Naive B cell (primary cell): ENCODE measurements at regions not wholly inside any gene's neighbourhood (a gene's known extent, or its start where the extent isn't known, plus 50 kb on each side); places are given as distances from the start of the nearest gene placed in this dataset.

Source experiments
- ATAC-seq, 2 donors: fragments of 150-1000 bp; cut with Tn5 transposase; 2 replicates each; pipeline ENCODE4 v1.10.0; 2021; ENCODE audit warnings: low read depth in 2 of 2, mild to moderate bottlenecking in 2 of 2, moderate library complexity in 2 of 2
- DNase-seq: peaks from one replicate; pipeline ENCODE4 v3.0.0; 2022
- H3K27ac Mint-ChIP-seq, 6 donors: one replicate each; pipeline ENCODE4 v1.8.0; 2020 to 2022; ENCODE audit warnings: mild to moderate bottlenecking in 6 of 6, mixed read lengths in 6 of 6, moderate library complexity in 5 of 6, inconsistent platforms in 2 of 6
- H3K27me3 Mint-ChIP-seq, 3 donors: one replicate each; pipeline ENCODE4 v1.8.0; 2021 to 2022; ENCODE audit warnings: mixed read lengths in 3 of 3, mild to moderate bottlenecking in 1 of 3
- H3K36me3 Mint-ChIP-seq, 2 donors: one replicate each; pipeline ENCODE4 v1.8.0; 2020 to 2022; ENCODE audit warnings: mixed read lengths in 2 of 2, inconsistent platforms in 1 of 2, mild to moderate bottlenecking in 1 of 2
- H3K4me1 Mint-ChIP-seq, 3 donors: one replicate each; pipeline ENCODE4 v1.8.0; 2020 to 2022; ENCODE audit warnings: mixed read lengths in 3 of 3, inconsistent platforms in 1 of 3, mild to moderate bottlenecking in 1 of 3, moderate library complexity in 1 of 3
- H3K4me3 Mint-ChIP-seq, 8 donors: one replicate each; pipeline ENCODE4 v1.8.0; 2020 to 2022; ENCODE audit warnings: mild to moderate bottlenecking in 8 of 8, mixed read lengths in 8 of 8, moderate library complexity in 8 of 8, inconsistent platforms in 2 of 8
- H3K9me3 Mint-ChIP-seq, 7 donors: one replicate each; pipeline ENCODE4 v1.8.0; 2020 to 2022; ENCODE audit warnings: mixed read lengths in 7 of 7, mild to moderate bottlenecking in 5 of 7, inconsistent platforms in 2 of 7, moderate library complexity in 1 of 7

- Mint-ChIP-seq H3K27ac (no peak overlapping the region), H3K27me3 (peaks cover 0 to 6% (median 2%) of the 10 kb centered on the region in 3 donors), H3K4me1 (no peaks in the 10 kb centered on the region), H3K9me3 (no peaks in the 10 kb centered on the region), H3K4me3 (no peak overlapping the region), H3K36me3 (no peaks in the 10 kb centered on the region)
- DNase-seq (no peak), ATAC-seq (no peak)
Measured at GRCh38 chr9:86547571-86547970, 193.4 kb upstream of the TUT7 start.

GRCh38 chr9:86546712-86547111 lies 192.5 kb upstream of the TUT7 start:
- no peak for ATAC-seq
- H3K9me3 Mint-ChIP-seq = peaks cover 0 to 4% (median 0%) of the 10 kb centered on the region in 7 donors
- DNase-seq = no peak
- H3K4me1 Mint-ChIP-seq = no peaks in the 10 kb centered on the region
- H3K36me3 Mint-ChIP-seq = no peaks in the 10 kb centered on the region
- H3K27ac Mint-ChIP-seq = no peak overlapping the region
- H3K27me3 Mint-ChIP-seq = peaks cover 0 to 6% (median 0%) of the 10 kb centered on the region in 3 donors
- H3K4me3 Mint-ChIP-seq = no peak overlapping the region

- Mint-ChIP-seq H3K27ac (no peak overlapping the region), H3K27me3 (peaks cover 0 to 6% (median 0%) of the 10 kb centered on the region in 3 donors), H3K4me3 (no peak overlapping the region), H3K4me1 (no peaks in the 10 kb centered on the region), H3K9me3 (peaks cover 0 to 4% (median 0%) of the 10 kb centered on the region in 7 donors), H3K36me3 (no peaks in the 10 kb centered on the region)
- no peak for ATAC-seq
- no peak for DNase-seq
Measured at GRCh38 chr9:86545090-86545489, 190.9 kb upstream of the TUT7 start.

- ATAC-seq (no peak), DNase-seq (no peak)
- H3K4me3 Mint-ChIP-seq = no peak overlapping the region
- no peaks in the 10 kb centered on the region for H3K4me1 Mint-ChIP-seq
- H3K27ac Mint-ChIP-seq = no peak overlapping the region
- peaks cover 0 to 11% (median 7%) of the 10 kb centered on the region in 7 donors for H3K9me3 Mint-ChIP-seq
- no peaks in the 10 kb centered on the region for H3K36me3 Mint-ChIP-seq
- no peaks in the 10 kb centered on the region for H3K27me3 Mint-ChIP-seq
Measured at GRCh38 chr9:86541014-86541570, 186.9 kb upstream of the TUT7 start.

GRCh38 chr9:86535406-86535915 lies 181.3 kb upstream of the TUT7 start:
- DNase-seq = no peak
- no peak overlapping the region for H3K4me3 Mint-ChIP-seq
- H3K4me1 Mint-ChIP-seq = no peaks in the 10 kb centered on the region
- no peak overlapping the region for H3K27ac Mint-ChIP-seq
- H3K27me3 Mint-ChIP-seq = peaks cover 0 to 9% (median 5%) of the 10 kb centered on the region in 3 donors
- H3K36me3 Mint-ChIP-seq = no peaks in the 10 kb centered on the region
- peaks cover 0 to 18% (median 3%) of the 10 kb centered on the region in 7 donors for H3K9me3 Mint-ChIP-seq
- no peak for ATAC-seq

- Mint-ChIP-seq H3K4me1 (no peaks in the 10 kb centered on the region), H3K36me3 (no peaks in the 10 kb centered on the region), H3K9me3 (peaks cover 0 to 18% (median 3%) of the 10 kb centered on the region in 7 donors), H3K27me3 (peaks cover 0 to 9% (median 5%) of the 10 kb centered on the region in 3 donors), H3K27ac (no peak overlapping the region), H3K4me3 (no peak overlapping the region)
- no peak for ATAC-seq
- DNase-seq = no peak
Measured at GRCh38 chr9:86534572-86535258, 180.5 kb upstream of the TUT7 start.

GRCh38 chr9:86531971-86532640 lies 177.9 kb upstream of the TUT7 start:
- peaks cover 0 to 13% (median 4%) of the 10 kb centered on the region in 7 donors for H3K9me3 Mint-ChIP-seq
- ATAC-seq (no peak), DNase-seq (no peak)
- H3K36me3 Mint-ChIP-seq = no peaks in the 10 kb centered on the region
- no peak overlapping the region for H3K4me3 Mint-ChIP-seq
- no peaks in the 10 kb centered on the region for H3K4me1 Mint-ChIP-seq
- H3K27ac Mint-ChIP-seq = no peak overlapping the region
- peaks cover 6 to 26% (median 23%) of the 10 kb centered on the region in 3 donors for H3K27me3 Mint-ChIP-seq

GRCh38 chr9:86531273-86531970 lies 177.2 kb upstream of the TUT7 start:
- DNase-seq (no peak), ATAC-seq (no peak)
- Mint-ChIP-seq H3K9me3 (peaks cover 0 to 11% (median 4%) of the 10 kb centered on the region in 7 donors), H3K36me3 (no peaks in the 10 kb centered on the region), H3K27ac (no peak overlapping the region), H3K4me3 (no peak overlapping the region), H3K4me1 (no peaks in the 10 kb centered on the region), H3K27me3 (peaks cover 6 to 28% (median 23%) of the 10 kb centered on the region in 3 donors)

GRCh38 chr9:86529496-86530275 lies 175.5 kb upstream of the TUT7 start:
- Mint-ChIP-seq H3K9me3 (peaks cover 0 to 4% (median 0%) of the 10 kb centered on the region in 7 donors), H3K36me3 (no peaks in the 10 kb centered on the region), H3K4me1 (no peaks in the 10 kb centered on the region), H3K27me3 (peaks cover 6 to 37% (median 30%) of the 10 kb centered on the region in 3 donors), H3K27ac (no peak overlapping the region), H3K4me3 (no peak overlapping the region)
- ATAC-seq (no peak), DNase-seq (no peak)

- no peaks in the 10 kb centered on the region for H3K36me3 Mint-ChIP-seq
Measured at GRCh38 chr9:86526021-86526420, 171.8 kb upstream of the TUT7 start.

GRCh38 chr9:86525182-86525581 lies 171.0 kb upstream of the TUT7 start:
- H3K4me3 Mint-ChIP-seq = no peak overlapping the region
- DNase-seq (no peak), ATAC-seq (no peak)
- H3K4me1 Mint-ChIP-seq = no peaks in the 10 kb centered on the region
- no peaks in the 10 kb centered on the region for H3K36me3 Mint-ChIP-seq
- H3K27me3 Mint-ChIP-seq = peaks cover 6 to 32% (median 21%) of the 10 kb centered on the region in 3 donors
- no peak overlapping the region for H3K27ac Mint-ChIP-seq
- H3K9me3 Mint-ChIP-seq = peaks cover 0 to 4% (median 0%) of the 10 kb centered on the region in 7 donors

More at GRCh38 chr9:86526021-86526420, 171.8 kb upstream of the TUT7 start:
- Mint-ChIP-seq H3K27me3 (peaks cover 6 to 32% (median 21%) of the 10 kb centered on the region in 3 donors), H3K4me1 (no peaks in the 10 kb centered on the region), H3K27ac (no peak overlapping the region), H3K9me3 (peaks cover 0 to 4% (median 0%) of the 10 kb centered on the region in 7 donors), H3K4me3 (no peak overlapping the region)
- DNase-seq = no peak
- ATAC-seq = no peak

- H3K36me3 Mint-ChIP-seq = no peaks in the 10 kb centered on the region
- ATAC-seq (no peak), DNase-seq (no peak)
- no peak overlapping the region for H3K27ac Mint-ChIP-seq
- no peaks in the 10 kb centered on the region for H3K9me3 Mint-ChIP-seq
- no peaks in the 10 kb centered on the region for H3K4me1 Mint-ChIP-seq
- H3K27me3 Mint-ChIP-seq = peaks cover 0 to 11% (median 7%) of the 10 kb centered on the region in 3 donors
- H3K4me3 Mint-ChIP-seq = no peak overlapping the region
Measured at GRCh38 chr9:86521977-86522376, 167.8 kb upstream of the TUT7 start.

GRCh38 chr9:86521322-86521721 lies 167.1 kb upstream of the TUT7 start:
- ATAC-seq (no peak), DNase-seq (no peak)
- Mint-ChIP-seq H3K36me3 (no peaks in the 10 kb centered on the region), H3K4me1 (no peaks in the 10 kb centered on the region), H3K9me3 (no peaks in the 10 kb centered on the region), H3K27me3 (peaks cover 0 to 8% (median 7%) of the 10 kb centered on the region in 3 donors), H3K4me3 (no peak overlapping the region), H3K27ac (no peak overlapping the region)
